Esophagus squamous epithelium (tissue), 4 donors: ENCODE measurements at regions not wholly inside any gene's neighbourhood (a gene's known extent, or its start where the extent isn't known, plus 50 kb on each side); places are given as distances from the start of the nearest gene placed in this dataset.

ENCODE experiments used
- CTCF ChIP-seq, 6 experiments: fragments of 450-650 bp in 4 of 6; fragments of 200-600 bp in 2 of 6; sonication (generic) in 2 of 6; IDR thresholded peaks; one replicate each; pipeline ENCODE4 v1.5.1; 2016 to 2019; ENCODE audit warnings: antibody characterized with exemption in 6 of 6, mild to moderate bottlenecking in 4 of 6, moderate library complexity in 4 of 6
- POLR2A ChIP-seq, 4 donors: fragments of 450-650 bp; IDR thresholded peaks; one replicate each; pipeline ENCODE4 v1.6.1; 2017; ENCODE audit warnings: antibody characterized with exemption in 4 of 4, mild to moderate bottlenecking in 4 of 4, moderate library complexity in 3 of 4

GRCh38 chr21:31483146-31483545 is 139.1 kb upstream of the TIAM1 start:
- no peak for TF ChIP-seq CTCF (IDR thresholded peaks at IDR 0.05)
- TF ChIP-seq POLR2A (IDR thresholded peaks at IDR 0.05): no peak
